Motor neuron (in vitro differentiated cells): ENCODE measurements at regions not wholly inside any gene's neighbourhood (a gene's known extent, or its start where the extent isn't known, plus 50 kb on each side); places are given as distances from the start of the nearest gene placed in this dataset.

Experiments
- ATAC-seq, 8 experiments: fragments of 200-7000 bp; cut with Tn5 transposase; replicated peaks in 6 of 8; 2 replicates each; pipeline ENCODE4 v1.8.0; 2021; ENCODE audit warnings: mild to moderate bottlenecking in 8 of 8, moderate library complexity in 8 of 8
- H3K27ac ChIP-seq, 2 donors: fragments of 250-450 bp; sonication (Bioruptor Pico); 2 replicates each; pipeline ENCODE4 v1.9.0; 2021; ENCODE audit warnings: antibody characterized with exemption in 2 of 2, mild to moderate bottlenecking in 2 of 2, moderate library complexity in 1 of 2
- H3K4me1 ChIP-seq, 2 donors: fragments of 250-450 bp; sonication (Bioruptor Pico); replicated peaks in 1 of 2; 2 replicates each; pipeline ENCODE4 v1.6.1; 2021; ENCODE audit warnings: antibody characterized with exemption in 2 of 2, mild to moderate bottlenecking in 2 of 2, moderate library complexity in 1 of 2
- H3K4me3 ChIP-seq, 5 donors: fragments of 250-450 bp; sonication (Bioruptor Pico); 2 replicates each; pipeline ENCODE4 v1.9.0; 2021; ENCODE audit warnings: antibody characterized with exemption in 5 of 5, mild to moderate bottlenecking in 5 of 5, moderate library complexity in 4 of 5
- WGBS, 10 experiments: fragments of 450-650 bp; shearing (Covaris generic); methylation state at CpG; one replicate each; pipeline ENCODE4 v1.0.0; 2022; 5-methylcytosine and 5-hydroxymethylcytosine counted together
- in situ Hi-C, 9 experiments: fragments of 400-800 bp; cut with MboI; loops; one replicate each; pipeline ENCODE4 v1.15.0; 2021; ENCODE audit warnings: low sequenced_read_pairs in 9 of 9, low pct_unique_long_range_greater_than_20kb in 2 of 9; ENCODE audit not compliant: unreplicated experiment in 9 of 9

- Histone ChIP-seq H3K4me1 (peaks cover 0 to 13% of the 10 kb centered on the region in 2 donors), H3K4me3 (no peak overlapping the region), H3K27ac (no peak overlapping the region)
- ATAC-seq: no peak
- in situ Hi-C loops: no loop called here
- 4 to 51% (median 37%) methylated on average over 1 to 5 of the region's 6 CpGs; no CpG with 5 or more reads in 5 of the 10 experiments for WGBS, 10 experiments
Observed at GRCh38 chr1:30272277-30273020, 450.9 kb downstream of the MATN1 start.

GRCh38 chr1:30271401-30272276 lies 451.7 kb downstream of the MATN1 start:
- ATAC-seq: peak in 3 of 8 experiments; percentile 40 to 63 (median 43)
- Histone ChIP-seq H3K4me3 (no peak overlapping the region), H3K27ac (no peak overlapping the region), H3K4me1 (peaks cover 0 to 13% of the 10 kb centered on the region in 2 donors)
- in situ Hi-C loops: no loop called here
- WGBS, 10 experiments: 29 to 80% (median 49%) methylated on average over 3 to 10 of the region's 10 CpGs; no CpG with 5 or more reads in 1 of the 10 experiments

- no peak overlapping the region for H3K4me3 ChIP-seq
- 33 to 88% (median 67%) methylated on average over 1 of the region's 1 CpG; no CpG with 5 or more reads in 4 of the 10 experiments for WGBS, 10 experiments
- ATAC-seq: no peak
- in situ Hi-C loops: no loop called here
- H3K27ac ChIP-seq: no peak overlapping the region
- H3K4me1 ChIP-seq: peaks cover 0 to 10% of the 10 kb centered on the region in 2 donors
Observed at GRCh38 chr1:30270461-30270860, 452.9 kb downstream of the MATN1 start.

DNA sequence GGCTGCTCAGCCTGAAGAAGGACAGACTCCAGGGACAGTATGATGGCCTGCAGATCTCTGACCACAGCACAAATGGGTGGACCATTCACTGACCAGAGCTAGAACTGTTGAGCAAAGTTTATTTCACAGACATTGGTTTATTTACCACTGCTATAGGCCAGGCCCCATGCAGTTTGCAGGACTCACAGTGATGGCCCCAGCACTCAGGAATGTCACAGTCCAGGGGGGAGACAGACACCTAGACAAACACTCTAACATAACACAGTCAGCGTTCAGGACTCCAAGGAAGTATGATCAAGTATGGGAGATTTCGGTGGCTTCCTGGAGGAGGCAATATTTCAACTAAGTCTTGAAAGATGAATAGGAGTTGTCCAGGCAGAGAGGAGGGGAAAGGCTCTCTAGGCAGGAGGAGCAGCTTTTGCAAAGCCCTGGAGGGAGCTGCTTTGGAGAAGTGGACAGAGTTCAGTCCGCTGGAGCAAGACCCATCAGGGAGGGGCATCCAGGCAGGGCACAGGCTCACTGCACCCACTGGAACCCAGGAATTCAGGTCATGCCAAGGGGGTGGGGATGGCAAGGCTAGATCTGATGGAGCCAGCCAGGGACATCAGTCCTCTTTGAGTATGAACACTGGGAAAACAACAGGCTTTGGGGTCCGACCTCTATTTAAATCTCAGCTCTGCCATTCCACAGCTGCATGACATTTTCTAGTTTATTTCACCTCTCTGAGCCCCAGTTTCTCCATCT lies 454.3 kb downstream of the MATN1 start:
- in situ Hi-C loops: no loop called here
- Histone ChIP-seq H3K4me3 (no peak overlapping the region), H3K27ac (no peak overlapping the region), H3K4me1 (peaks cover 0 to 14% of the 10 kb centered on the region in 2 donors)
- WGBS, 10 experiments: 40 to 85% (median 76%) methylated on average over 1 to 4 of the region's 4 CpGs; no CpG with 5 or more reads in 5 of the 10 experiments
- no peak for ATAC-seq

DNA sequence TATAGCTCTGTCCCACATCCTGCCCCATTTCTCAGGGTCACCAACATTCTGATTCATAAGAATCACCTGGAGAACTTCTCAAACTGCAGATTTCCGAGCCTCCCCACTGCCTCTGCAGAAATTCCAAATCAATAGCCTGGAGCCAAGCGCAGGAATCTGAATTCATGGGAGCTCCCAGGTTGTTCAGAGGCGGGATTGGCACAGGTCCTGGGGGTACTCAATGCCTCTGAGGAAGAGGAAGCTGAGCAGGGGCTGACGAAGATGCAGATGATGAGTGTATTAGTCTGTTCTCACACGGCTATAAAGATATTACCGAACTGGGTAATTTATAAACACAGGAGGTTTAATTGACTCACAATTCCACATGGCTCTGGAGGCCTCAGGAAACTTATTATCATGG lies 455.5 kb downstream of the MATN1 start:
- Histone ChIP-seq H3K4me1 (peaks cover 0 to 14% of the 10 kb centered on the region in 2 donors), H3K4me3 (no peak overlapping the region), H3K27ac (no peak overlapping the region)
- no peak for ATAC-seq
- WGBS, 10 experiments: 0 to 100% (median 41%) methylated on average over 1 to 6 of the region's 6 CpGs; no CpG with 5 or more reads in 2 of the 10 experiments
- in situ Hi-C loops: no loop called here

GRCh38 chr1:30267046-30267445 lies 456.3 kb downstream of the MATN1 start:
- in situ Hi-C loops: no loop called here
- H3K4me1 ChIP-seq: peaks cover 0 to 10% of the 10 kb centered on the region in 2 donors
- no peak for ATAC-seq
- H3K27ac ChIP-seq: no peak overlapping the region
- WGBS, 10 experiments: 100% methylated on average over 1 of the region's 4 CpGs; no CpG with 5 or more reads in 9 of the 10 experiments
- H3K4me3 ChIP-seq: no peak overlapping the region

- 33 to 100% (median 71%) methylated on average over 1 to 10 of the region's 15 CpGs for WGBS, 10 experiments
- in situ Hi-C loops: no loop called here
- no peak for ATAC-seq
- Histone ChIP-seq H3K4me1 (peaks cover 0 to 5% of the 10 kb centered on the region in 2 donors), H3K27ac (no peak overlapping the region), H3K4me3 (no peak overlapping the region)
Observed at GRCh38 chr1:30265127-30266070, 458.0 kb downstream of the MATN1 start.

DNA sequence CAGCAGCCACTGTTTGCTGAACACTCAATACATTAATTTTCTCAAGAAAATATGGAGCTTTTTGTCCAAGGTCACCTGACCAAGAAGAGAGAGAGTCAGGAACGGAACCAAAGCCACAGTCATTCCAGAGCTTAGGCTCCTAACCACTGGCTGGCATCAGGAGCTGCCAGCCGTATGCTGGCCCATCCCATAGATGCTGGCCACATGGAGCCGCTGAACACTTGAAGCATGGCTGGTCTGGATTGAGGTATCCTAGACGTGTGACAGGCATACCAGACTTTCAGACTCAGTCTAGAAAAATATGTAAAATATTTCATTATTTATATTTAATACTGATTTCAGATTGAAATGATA lies 458.7 kb downstream of the MATN1 start:
- Histone ChIP-seq H3K27ac (no peak overlapping the region), H3K4me1 (peaks cover 0 to 5% of the 10 kb centered on the region in 2 donors), H3K4me3 (no peak overlapping the region)
- ATAC-seq: no peak
- in situ Hi-C loops: no loop called here
- 14 to 100% (median 64%) methylated on average over 1 to 3 of the region's 4 CpGs; no CpG with 5 or more reads in 3 of the 10 experiments for WGBS, 10 experiments

DNA sequence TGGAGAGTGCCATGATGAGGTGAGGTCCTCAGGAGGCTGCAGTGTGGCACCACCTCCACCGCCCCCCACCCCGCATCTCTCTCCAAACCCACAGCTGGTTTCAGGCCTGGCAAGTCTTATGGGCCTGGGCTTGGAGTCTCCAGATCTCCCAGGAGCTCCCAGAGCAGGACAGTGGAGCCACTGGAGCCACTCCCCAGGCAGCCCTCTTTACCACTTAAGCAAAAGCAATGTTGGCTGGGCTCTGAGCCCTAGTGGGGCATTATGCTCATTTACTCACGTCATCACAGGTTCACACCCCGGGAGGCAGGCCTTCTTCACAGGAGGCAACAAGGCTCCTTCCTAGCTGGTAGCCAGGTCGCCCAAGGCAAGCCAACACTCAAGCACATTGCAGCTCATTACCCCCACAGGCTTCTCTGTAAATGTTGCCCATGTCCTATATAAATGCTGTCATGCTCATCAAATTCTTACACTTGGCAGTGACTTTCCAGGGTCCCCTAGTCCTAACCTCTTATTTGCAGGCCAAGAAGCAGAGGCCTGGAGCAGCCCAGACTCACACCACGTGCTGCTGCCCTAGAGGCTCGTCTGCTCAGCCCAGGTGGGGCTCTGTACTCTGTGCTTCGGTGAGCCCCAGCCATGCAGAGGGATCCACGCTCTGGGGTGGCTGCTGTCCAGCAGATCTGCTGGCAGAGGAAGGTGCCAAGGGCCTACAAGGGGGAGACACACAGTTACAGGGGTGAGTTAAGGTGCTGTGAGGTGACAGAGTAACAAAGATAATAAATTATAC lies 459.3 kb downstream of the MATN1 start:
- no peak overlapping the region for H3K27ac ChIP-seq
- peaks cover 0 to 5% of the 10 kb centered on the region in 2 donors for H3K4me1 ChIP-seq
- WGBS, 10 experiments: 9 to 80% (median 76%) methylated on average over 1 to 5 of the region's 9 CpGs; no CpG with 5 or more reads in 4 of the 10 experiments
- peak in 4 of 8 experiments; percentile 27 to 55 (median 44) for ATAC-seq
- in situ Hi-C loops: no loop called here
- H3K4me3 ChIP-seq: no peak overlapping the region

DNA sequence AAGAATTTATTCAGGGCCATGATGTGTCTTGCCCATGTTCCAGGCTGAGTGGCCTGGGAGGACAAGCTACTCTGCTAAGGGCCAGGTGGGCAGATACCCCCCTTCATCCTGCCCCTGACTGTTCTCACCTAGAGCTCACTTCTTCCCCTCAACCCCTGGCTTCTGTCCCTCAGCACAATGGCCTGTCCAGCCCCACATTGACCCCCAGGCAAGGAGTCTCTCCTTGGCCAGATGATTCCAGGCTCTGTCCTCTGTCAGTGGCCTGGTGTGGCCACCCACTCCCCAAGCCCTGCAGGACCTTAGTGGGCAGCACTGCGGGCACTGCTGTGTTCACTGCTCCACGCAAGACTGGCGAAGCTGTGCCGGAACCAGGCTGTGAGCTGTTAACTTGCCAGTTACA lies 460.0 kb downstream of the MATN1 start:
- in situ Hi-C loops: no loop called here
- peaks cover 0 to 5% of the 10 kb centered on the region in 2 donors for H3K4me1 ChIP-seq
- no peak overlapping the region for H3K4me3 ChIP-seq
- 86 to 100% methylated on average over 1 to 4 of the region's 4 CpGs; no CpG with 5 or more reads in 8 of the 10 experiments for WGBS, 10 experiments
- no peak overlapping the region for H3K27ac ChIP-seq
- no peak for ATAC-seq

GRCh38 chr1:30262158-30262557 lies 461.2 kb downstream of the MATN1 start:
- in situ Hi-C loops: no loop called here
- H3K27ac ChIP-seq: peak overlapping the region in 1 of 2 donors; percentile 34
- 77 to 85% (median 83%) methylated on average over 4 to 5 of the region's 5 CpGs; no CpG with 5 or more reads in 7 of the 10 experiments for WGBS, 10 experiments
- peaks cover 0 to 5% of the 10 kb centered on the region in 2 donors for H3K4me1 ChIP-seq
- ATAC-seq: no peak
- H3K4me3 ChIP-seq: no peak overlapping the region
